WERI-Rb-1 (cell line): ENCODE measurements at regions not wholly inside any gene's neighbourhood (a gene's known extent, or its start where the extent isn't known, plus 50 kb on each side); places are given as distances from the start of the nearest gene placed in this dataset.
"Not testable (repeated sequence)": the region's sequence is repeated elsewhere in the genome, so short reads cannot be mapped to it uniquely, and the experiment has no call there.

Experiments used
- DNase-seq: peaks from one replicate; pipeline ENCODE4 v3.0.0-alpha.2; 2020
- H3K27ac ChIP-seq: fragments of 250-450 bp; sonication (Bioruptor Pico); 2 replicates; pipeline ENCODE4 v1.5.1; 2020; ENCODE audit warnings: mild to moderate bottlenecking, moderate library complexity
- H3K27me3 ChIP-seq: fragments of 250-450 bp; sonication (Bioruptor Pico); 2 replicates; pipeline ENCODE4 v1.5.1; 2021; ENCODE audit warnings: mild to moderate bottlenecking, low read depth, moderate library complexity; ENCODE audit not compliant: insufficient read depth, severe bottlenecking
- H3K36me3 ChIP-seq: fragments of 250-450 bp; sonication (Bioruptor Pico); 2 replicates; pipeline ENCODE4 v1.5.1; 2020; ENCODE audit warnings: mild to moderate bottlenecking, moderate library complexity
- H3K4me3 ChIP-seq: 2 replicates; pipeline ENCODE4 v1.5.1; 2011; ENCODE audit warnings: low read depth, mild to moderate bottlenecking, control low read depth, low read length
- H3K9me3 ChIP-seq: fragments of 250-450 bp; sonication (Bioruptor Pico); 2 replicates; pipeline ENCODE4 v1.5.1; 2021; ENCODE audit warnings: mild to moderate bottlenecking, moderate library complexity; ENCODE audit not compliant: severe bottlenecking
- CTCF ChIP-seq: IDR thresholded peaks from 2 replicates; pipeline ENCODE4 v1.5.1; 2011; ENCODE audit warnings: low read depth, mild to moderate bottlenecking, control low read depth, inconsistent platforms, low read length

- DNase-seq: no peak
- no peak for TF ChIP-seq CTCF
- no peak overlapping the region for H3K27ac ChIP-seq
- H3K27me3 ChIP-seq: no peaks in the 10 kb centered on the region
- no peak overlapping the region for H3K4me3 ChIP-seq
- H3K9me3 ChIP-seq: no peaks in the 10 kb centered on the region
- H3K36me3 ChIP-seq: no peaks in the 10 kb centered on the region
These were observed 203.3 kb upstream of the SPOPL start for GRCh38 chr2:138298120-138298814.

GRCh38 chr2:138298900-138299299 lies 202.7 kb upstream of the SPOPL start:
- Histone ChIP-seq H3K9me3 (no peaks in the 10 kb centered on the region), H3K27ac (no peak overlapping the region), H3K4me3 (no peak overlapping the region), H3K27me3 (no peaks in the 10 kb centered on the region), H3K36me3 (no peaks in the 10 kb centered on the region)
- no peak for DNase-seq
- no peak for TF ChIP-seq CTCF

DNA sequence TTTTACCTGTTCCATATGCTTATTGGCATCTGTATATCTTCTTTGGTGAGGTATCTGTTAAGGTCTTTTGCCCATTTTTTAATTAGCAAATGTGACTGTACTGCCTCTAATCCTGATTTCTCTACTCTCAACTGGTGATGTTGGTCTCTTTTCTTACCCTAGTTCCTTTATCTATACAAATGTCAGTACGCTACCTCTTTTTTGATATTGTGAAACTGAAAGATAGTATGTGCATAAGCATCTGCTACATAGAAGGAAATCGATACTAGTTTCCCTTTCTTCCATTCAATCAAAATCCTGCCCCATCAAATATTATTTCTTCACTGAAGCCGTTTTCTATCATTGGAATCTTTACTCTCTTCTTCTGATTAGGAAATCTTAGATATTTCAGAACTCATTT lies 194.9 kb upstream of the SPOPL start:
- DNase-seq: no peak
- H3K27ac ChIP-seq: no peak overlapping the region
- no peak for TF ChIP-seq CTCF
- H3K9me3 ChIP-seq: no peaks in the 10 kb centered on the region
- no peaks in the 10 kb centered on the region for H3K36me3 ChIP-seq
- H3K27me3 ChIP-seq: no peaks in the 10 kb centered on the region
- H3K4me3 ChIP-seq: no peak overlapping the region

GRCh38 chr2:138307099-138307498 lies 194.5 kb upstream of the SPOPL start:
- H3K36me3 ChIP-seq: no peaks in the 10 kb centered on the region
- H3K9me3 ChIP-seq: no peaks in the 10 kb centered on the region
- no peaks in the 10 kb centered on the region for H3K27me3 ChIP-seq
- H3K4me3 ChIP-seq: no peak overlapping the region
- H3K27ac ChIP-seq: no peak overlapping the region
- TF ChIP-seq CTCF: no peak
- no peak for DNase-seq

DNA sequence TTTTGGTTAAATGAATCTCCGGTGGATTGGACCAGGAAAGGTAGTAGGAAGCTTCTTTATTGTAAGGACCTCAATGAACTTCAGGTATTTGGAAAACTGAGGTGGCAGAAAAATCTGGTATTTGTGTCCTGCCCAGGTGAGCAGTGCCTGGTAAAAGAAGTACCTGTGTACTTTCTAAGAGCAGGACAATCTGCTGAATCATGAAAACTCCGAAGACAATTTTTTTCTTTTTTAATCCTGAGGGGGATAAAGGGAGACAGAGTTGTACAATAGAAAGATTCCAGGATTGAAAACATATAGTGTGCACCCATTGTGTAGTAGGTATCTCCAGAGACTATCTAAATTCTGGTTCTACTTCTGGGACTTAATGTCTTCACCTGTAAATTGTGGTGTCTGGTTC lies 191.8 kb upstream of the SPOPL start:
- no peaks in the 10 kb centered on the region for H3K9me3 ChIP-seq
- DNase-seq: no peak
- no peaks in the 10 kb centered on the region for H3K27me3 ChIP-seq
- H3K27ac ChIP-seq: no peak overlapping the region
- TF ChIP-seq CTCF: no peak
- no peak overlapping the region for H3K4me3 ChIP-seq
- no peaks in the 10 kb centered on the region for H3K36me3 ChIP-seq

DNA sequence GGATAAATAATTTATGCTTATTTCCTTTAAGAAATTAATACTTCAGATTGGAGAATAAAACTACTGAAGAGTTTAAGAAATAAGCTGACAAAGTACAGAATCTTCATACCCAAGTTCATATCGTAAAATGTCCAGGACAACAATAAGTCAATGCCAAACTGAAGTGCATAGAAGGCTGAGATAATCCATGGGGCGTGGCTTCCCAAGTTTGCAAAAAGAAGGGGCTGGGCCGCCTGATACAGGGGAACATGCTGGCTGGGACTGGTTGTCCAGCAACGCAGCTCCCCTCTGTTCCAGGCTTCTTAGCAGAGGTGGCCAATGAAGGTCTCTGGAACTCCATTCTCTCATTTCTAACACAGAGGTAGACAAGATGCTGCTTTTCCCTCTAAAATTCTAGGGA lies 189.5 kb upstream of the SPOPL start:
- DNase-seq: no peak
- no peak overlapping the region for H3K27ac ChIP-seq
- TF ChIP-seq CTCF: no peak
- no peaks in the 10 kb centered on the region for H3K9me3 ChIP-seq
- H3K36me3 ChIP-seq: no peaks in the 10 kb centered on the region
- H3K4me3 ChIP-seq: no peak overlapping the region
- H3K27me3 ChIP-seq: no peaks in the 10 kb centered on the region

- H3K27ac ChIP-seq, H3K36me3 ChIP-seq, H3K9me3 ChIP-seq, H3K4me3 ChIP-seq, DNase-seq, H3K27me3 ChIP-seq: not testable (repeated sequence)
These were observed 186.0 kb upstream of the SPOPL start for GRCh38 chr2:138315619-138316018.
